Panc1 (cell line): ENCODE measurements at regions not wholly inside any gene's neighbourhood (a gene's known extent, or its start where the extent isn't known, plus 50 kb on each side); places are given as distances from the start of the nearest gene placed in this dataset.

Experiments
- ATAC-seq: fragments of 200-7000 bp; cut with Tn5 transposase; 2 replicates; pipeline ENCODE4 v1.9.1; 2020; ENCODE audit warnings: mild to moderate bottlenecking, moderate library complexity
- BruUV-seq: library from RNA; stranded (reverse); fragments of 400-500 nt; replicated peaks from 2 replicates; lab custom pipeline; 2021; lab: Mats Ljungman, UMichigan
- CTCF ChIA-PET: fragments of 300-600 bp; sonication (Branson Sonifier 250); formaldehyde crosslinking; loops from one replicate; lab custom pipeline; 2022; ENCODE audit warnings: antibody characterized with exemption; lab: Charles Lee
- POLR2A ChIA-PET: fragments of 300-600 bp; sonication (Branson Sonifier 250); formaldehyde crosslinking; loops from one replicate; lab custom pipeline; 2022; ENCODE audit warnings: antibody characterized with exemption; lab: Charles Lee
- DNase-seq: peaks from one replicate; pipeline ENCODE4 v3.0.0-alpha.2; 2010; ENCODE audit warnings: low read depth, low spot score
- H3K27ac ChIP-seq: 2 replicates; pipeline ENCODE4 v1.5.1; 2011; ENCODE audit warnings: mild to moderate bottlenecking, low read length, inconsistent platforms
- H3K27me3 ChIP-seq: fragments of 200-500 bp; sonication (Bioruptor generic); 2 replicates; pipeline ENCODE4 v1.6.0; 2014; ENCODE audit warnings: low read length, inconsistent platforms; ENCODE audit not compliant: control insufficient read depth, insufficient read depth
- H3K36me3 ChIP-seq: fragments of 200-500 bp; sonication (Bioruptor generic); 2 replicates; pipeline ENCODE4 v1.5.1; 2014; ENCODE audit warnings: inconsistent platforms, mild to moderate bottlenecking, low read length, moderate library complexity; ENCODE audit not compliant: control insufficient read depth, insufficient read depth
- H3K4me1 ChIP-seq: 2 replicates; pipeline ENCODE4 v1.5.1; 2011; ENCODE audit warnings: inconsistent platforms, mild to moderate bottlenecking, low read length, moderate library complexity; ENCODE audit not compliant: control insufficient read depth, insufficient read depth
- H3K4me3 ChIP-seq, 2 experiments: 2 replicates each; pipeline ENCODE4 v1.5.1; 2011 to 2012; ENCODE audit warnings: low read depth in 2 of 2, low read length in 2 of 2, mild to moderate bottlenecking in 2 of 2, inconsistent platforms in 1 of 2, moderate library complexity in 1 of 2
- H3K9me3 ChIP-seq: fragments of 200-500 bp; sonication (Bioruptor generic); 2 replicates; pipeline ENCODE4 v1.5.1; 2014; ENCODE audit warnings: low read depth, mild to moderate bottlenecking, inconsistent platforms, low read length, moderate library complexity; ENCODE audit not compliant: control insufficient read depth, insufficient read depth
- CTCF ChIP-seq: fragments of 450-650 bp; IDR thresholded peaks from 2 replicates; pipeline ENCODE4 v1.5.1; 2017; ENCODE audit warnings: mild to moderate bottlenecking
- POLR2AphosphoS5 ChIP-seq: IDR thresholded peaks from 2 replicates; pipeline ENCODE4 v1.6.1; 2012; ENCODE audit warnings: mild to moderate bottlenecking, low read depth, low read length, moderate library complexity
- REST ChIP-seq, 2 experiments: IDR thresholded peaks; 2 replicates each; pipeline ENCODE4 v1.6.1; 2011 to 2012; ENCODE audit warnings: low read depth in 2 of 2, control low read depth in 1 of 2, low read length in 1 of 2, mild to moderate bottlenecking in 1 of 2, moderate library complexity in 1 of 2; ENCODE audit not compliant: insufficient read depth in 1 of 2
- SIN3A ChIP-seq: IDR thresholded peaks from 2 replicates; pipeline ENCODE4 v1.6.1; 2012; ENCODE audit warnings: low read depth, mild to moderate bottlenecking, low read length, moderate library complexity, borderline replicate concordance; ENCODE audit not compliant: insufficient read depth
- TCF7L2 ChIP-seq: IDR thresholded peaks from 2 replicates; pipeline ENCODE4 v1.6.1; 2011; ENCODE audit warnings: mild to moderate bottlenecking, low read depth, low read length, inconsistent platforms
- in situ Hi-C: cut with HindIII; loops from 2 replicates; pipeline ENCODE4 v1.10.0; 2016; ENCODE audit warnings: low sequenced_read_pairs, low pct_unique_long_range_greater_than_20kb
- intact Hi-C: fragments of 100-400 bp; cut with micrococcal nuclease; formaldehyde crosslinking; loops from one replicate; pipeline ENCODE4 v1.10.0; 2022; ENCODE audit not compliant: unreplicated experiment

- no peak overlapping the region for H3K4me3 ChIP-seq
- POLR2A ChIA-PET = no interaction called here
- ATAC-seq (no peak), DNase-seq (no peak)
- H3K36me3 ChIP-seq = no peaks in the 10 kb centered on the region
- no TSS peak for BruUV-seq
- CTCF ChIA-PET = no interaction called here
- H3K4me1 ChIP-seq = no peaks in the 10 kb centered on the region
- in situ Hi-C loops (no loop called here), intact Hi-C loops (no loop called here)
- no peaks in the 10 kb centered on the region for H3K9me3 ChIP-seq
- no peak overlapping the region for H3K27ac ChIP-seq
- TF ChIP-seq CTCF (no peak), SIN3A (no peak), POLR2AphosphoS5 (no peak), REST (IDR thresholded peaks at IDR 0.05; ENCODE audit: insufficient read depth in 1 of 2, low read depth in 2 of 2, low read length in 1 of 2) (no peak), TCF7L2 (no peak)
- no peaks in the 10 kb centered on the region for H3K27me3 ChIP-seq
These were observed 97.6 kb downstream of the SYNE3 start for GRCh38 chr14:95418858-95419257.

DNA sequence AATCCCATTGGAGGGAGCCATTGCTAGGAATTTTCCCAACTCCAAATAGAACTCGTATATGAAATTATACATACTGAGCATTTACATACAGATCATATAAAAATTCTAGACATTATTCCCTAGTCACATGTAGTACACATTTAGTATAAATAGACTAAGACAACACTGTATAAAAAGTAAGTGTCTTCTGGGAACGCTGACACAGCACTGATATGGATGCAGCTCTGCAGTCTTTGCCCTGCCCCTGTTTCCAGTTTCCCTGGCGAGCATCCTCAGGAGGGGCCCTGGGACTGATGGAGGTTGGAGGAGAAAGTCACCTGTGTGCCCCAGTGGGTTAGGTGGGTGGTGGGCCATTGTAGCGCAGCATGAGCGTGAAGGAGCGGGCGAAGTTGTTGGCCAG lies 97.8 kb upstream of the CLMN start:
- no peak for ATAC-seq
- no peaks in the 10 kb centered on the region for H3K4me1 ChIP-seq
- H3K4me3 ChIP-seq = no peak overlapping the region
- no peaks in the 10 kb centered on the region for H3K9me3 ChIP-seq
- ChIA-PET CTCF (no interaction called here), POLR2A (no interaction called here)
- no peak for TF ChIP-seq CTCF
- no peak for TF ChIP-seq SIN3A
- TF ChIP-seq TCF7L2 = no peak
- no peak for TF ChIP-seq POLR2AphosphoS5
- no peak for DNase-seq
- no TSS peak for BruUV-seq
- no peaks in the 10 kb centered on the region for H3K27me3 ChIP-seq
- intact Hi-C loops (no loop called here), in situ Hi-C loops (no loop called here)
- H3K36me3 ChIP-seq = no peaks in the 10 kb centered on the region
- H3K27ac ChIP-seq = no peak overlapping the region
